Panc1 (cell line): ENCODE measurements at regions not wholly inside any gene's neighbourhood (a gene's known extent, or its start where the extent isn't known, plus 50 kb on each side); places are given as distances from the start of the nearest gene placed in this dataset.
"Not testable (repeated sequence)": the region's sequence is repeated elsewhere in the genome, so short reads cannot be mapped to it uniquely, and the experiment has no call there.

Experiments used
- ATAC-seq: fragments of 200-7000 bp; cut with Tn5 transposase; 2 replicates; pipeline ENCODE4 v1.9.1; 2020; ENCODE audit warnings: mild to moderate bottlenecking, moderate library complexity
- BruUV-seq: library from RNA; stranded (reverse); fragments of 400-500 nt; replicated peaks from 2 replicates; lab custom pipeline; 2021; lab: Mats Ljungman, UMichigan
- CTCF ChIA-PET: fragments of 300-600 bp; sonication (Branson Sonifier 250); formaldehyde crosslinking; loops from one replicate; lab custom pipeline; 2022; ENCODE audit warnings: antibody characterized with exemption; lab: Charles Lee
- POLR2A ChIA-PET: fragments of 300-600 bp; sonication (Branson Sonifier 250); formaldehyde crosslinking; loops from one replicate; lab custom pipeline; 2022; ENCODE audit warnings: antibody characterized with exemption; lab: Charles Lee
- DNase-seq: peaks from one replicate; pipeline ENCODE4 v3.0.0-alpha.2; 2010; ENCODE audit warnings: low read depth, low spot score
- H3K27ac ChIP-seq: 2 replicates; pipeline ENCODE4 v1.5.1; 2011; ENCODE audit warnings: mild to moderate bottlenecking, low read length, inconsistent platforms
- H3K27me3 ChIP-seq: fragments of 200-500 bp; sonication (Bioruptor generic); 2 replicates; pipeline ENCODE4 v1.6.0; 2014; ENCODE audit warnings: low read length, inconsistent platforms; ENCODE audit not compliant: control insufficient read depth, insufficient read depth
- H3K36me3 ChIP-seq: fragments of 200-500 bp; sonication (Bioruptor generic); 2 replicates; pipeline ENCODE4 v1.5.1; 2014; ENCODE audit warnings: inconsistent platforms, mild to moderate bottlenecking, low read length, moderate library complexity; ENCODE audit not compliant: control insufficient read depth, insufficient read depth
- H3K4me1 ChIP-seq: 2 replicates; pipeline ENCODE4 v1.5.1; 2011; ENCODE audit warnings: inconsistent platforms, mild to moderate bottlenecking, low read length, moderate library complexity; ENCODE audit not compliant: control insufficient read depth, insufficient read depth
- H3K4me3 ChIP-seq, 2 experiments: 2 replicates each; pipeline ENCODE4 v1.5.1; 2011 to 2012; ENCODE audit warnings: low read depth in 2 of 2, low read length in 2 of 2, mild to moderate bottlenecking in 2 of 2, inconsistent platforms in 1 of 2, moderate library complexity in 1 of 2
- H3K9me3 ChIP-seq: fragments of 200-500 bp; sonication (Bioruptor generic); 2 replicates; pipeline ENCODE4 v1.5.1; 2014; ENCODE audit warnings: low read depth, mild to moderate bottlenecking, inconsistent platforms, low read length, moderate library complexity; ENCODE audit not compliant: control insufficient read depth, insufficient read depth
- POLR2AphosphoS5 ChIP-seq: IDR thresholded peaks from 2 replicates; pipeline ENCODE4 v1.6.1; 2012; ENCODE audit warnings: mild to moderate bottlenecking, low read depth, low read length, moderate library complexity
- SIN3A ChIP-seq: IDR thresholded peaks from 2 replicates; pipeline ENCODE4 v1.6.1; 2012; ENCODE audit warnings: low read depth, mild to moderate bottlenecking, low read length, moderate library complexity, borderline replicate concordance; ENCODE audit not compliant: insufficient read depth
- TCF7L2 ChIP-seq: IDR thresholded peaks from 2 replicates; pipeline ENCODE4 v1.6.1; 2011; ENCODE audit warnings: mild to moderate bottlenecking, low read depth, low read length, inconsistent platforms
- in situ Hi-C: cut with HindIII; loops from 2 replicates; pipeline ENCODE4 v1.10.0; 2016; ENCODE audit warnings: low sequenced_read_pairs, low pct_unique_long_range_greater_than_20kb
- intact Hi-C: fragments of 100-400 bp; cut with micrococcal nuclease; formaldehyde crosslinking; loops from one replicate; pipeline ENCODE4 v1.10.0; 2022; ENCODE audit not compliant: unreplicated experiment
- TF ChIP-seq, protein P1 (sequence below): fragments of 450-650 bp; IDR thresholded peaks from 2 replicates; pipeline ENCODE4 v1.5.1; 2017; ENCODE audit warnings: mild to moderate bottlenecking
- TF ChIP-seq, protein P2 (sequence below), 2 experiments: IDR thresholded peaks; 2 replicates each; pipeline ENCODE4 v1.6.1; 2011 to 2012; ENCODE audit warnings: low read depth in 2 of 2, control low read depth in 1 of 2, low read length in 1 of 2, mild to moderate bottlenecking in 1 of 2, moderate library complexity in 1 of 2; ENCODE audit not compliant: insufficient read depth in 1 of 2

DNA sequence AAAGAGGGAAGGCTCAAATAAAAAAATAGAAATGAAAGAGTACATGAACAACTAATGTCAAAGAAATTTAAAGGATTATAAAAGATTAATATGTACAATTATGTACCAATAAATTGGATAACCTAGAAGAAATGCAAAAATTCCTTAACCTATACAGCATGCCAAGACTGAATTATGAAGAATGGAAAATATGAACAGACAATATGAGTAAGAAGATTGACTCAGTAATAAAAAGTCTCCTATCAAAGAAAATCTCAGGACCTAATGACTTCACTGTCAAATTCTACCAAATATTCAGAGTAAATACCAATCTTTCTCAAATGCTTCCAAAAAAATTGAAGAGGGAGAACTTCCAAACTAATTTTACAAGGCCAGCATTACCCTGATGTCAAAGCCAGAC, 120.2 kb upstream of the SPOPL start:
- H3K9me3 ChIP-seq: no peaks in the 10 kb centered on the region; the same call in 1 of the 2 replicates
- ATAC-seq (no peak), DNase-seq (no peak)
- in situ Hi-C loops (no loop called here), intact Hi-C loops (no loop called here)
- H3K4me3 ChIP-seq: no peak overlapping the region
- BruUV-seq: no TSS peak
- ChIA-PET POLR2A (no interaction called here), CTCF (no interaction called here)
- H3K36me3 ChIP-seq: no peaks in the 10 kb centered on the region
- no peaks in the 10 kb centered on the region for H3K27me3 ChIP-seq
- TF ChIP-seq TCF7L2: no peak
- no peak for TF ChIP-seq SIN3A
- TF ChIP-seq, protein P1, sequence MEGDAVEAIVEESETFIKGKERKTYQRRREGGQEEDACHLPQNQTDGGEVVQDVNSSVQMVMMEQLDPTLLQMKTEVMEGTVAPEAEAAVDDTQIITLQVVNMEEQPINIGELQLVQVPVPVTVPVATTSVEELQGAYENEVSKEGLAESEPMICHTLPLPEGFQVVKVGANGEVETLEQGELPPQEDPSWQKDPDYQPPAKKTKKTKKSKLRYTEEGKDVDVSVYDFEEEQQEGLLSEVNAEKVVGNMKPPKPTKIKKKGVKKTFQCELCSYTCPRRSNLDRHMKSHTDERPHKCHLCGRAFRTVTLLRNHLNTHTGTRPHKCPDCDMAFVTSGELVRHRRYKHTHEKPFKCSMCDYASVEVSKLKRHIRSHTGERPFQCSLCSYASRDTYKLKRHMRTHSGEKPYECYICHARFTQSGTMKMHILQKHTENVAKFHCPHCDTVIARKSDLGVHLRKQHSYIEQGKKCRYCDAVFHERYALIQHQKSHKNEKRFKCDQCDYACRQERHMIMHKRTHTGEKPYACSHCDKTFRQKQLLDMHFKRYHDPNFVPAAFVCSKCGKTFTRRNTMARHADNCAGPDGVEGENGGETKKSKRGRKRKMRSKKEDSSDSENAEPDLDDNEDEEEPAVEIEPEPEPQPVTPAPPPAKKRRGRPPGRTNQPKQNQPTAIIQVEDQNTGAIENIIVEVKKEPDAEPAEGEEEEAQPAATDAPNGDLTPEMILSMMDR: no peak
- TF ChIP-seq POLR2AphosphoS5: no peak
- TF ChIP-seq, protein P2, sequence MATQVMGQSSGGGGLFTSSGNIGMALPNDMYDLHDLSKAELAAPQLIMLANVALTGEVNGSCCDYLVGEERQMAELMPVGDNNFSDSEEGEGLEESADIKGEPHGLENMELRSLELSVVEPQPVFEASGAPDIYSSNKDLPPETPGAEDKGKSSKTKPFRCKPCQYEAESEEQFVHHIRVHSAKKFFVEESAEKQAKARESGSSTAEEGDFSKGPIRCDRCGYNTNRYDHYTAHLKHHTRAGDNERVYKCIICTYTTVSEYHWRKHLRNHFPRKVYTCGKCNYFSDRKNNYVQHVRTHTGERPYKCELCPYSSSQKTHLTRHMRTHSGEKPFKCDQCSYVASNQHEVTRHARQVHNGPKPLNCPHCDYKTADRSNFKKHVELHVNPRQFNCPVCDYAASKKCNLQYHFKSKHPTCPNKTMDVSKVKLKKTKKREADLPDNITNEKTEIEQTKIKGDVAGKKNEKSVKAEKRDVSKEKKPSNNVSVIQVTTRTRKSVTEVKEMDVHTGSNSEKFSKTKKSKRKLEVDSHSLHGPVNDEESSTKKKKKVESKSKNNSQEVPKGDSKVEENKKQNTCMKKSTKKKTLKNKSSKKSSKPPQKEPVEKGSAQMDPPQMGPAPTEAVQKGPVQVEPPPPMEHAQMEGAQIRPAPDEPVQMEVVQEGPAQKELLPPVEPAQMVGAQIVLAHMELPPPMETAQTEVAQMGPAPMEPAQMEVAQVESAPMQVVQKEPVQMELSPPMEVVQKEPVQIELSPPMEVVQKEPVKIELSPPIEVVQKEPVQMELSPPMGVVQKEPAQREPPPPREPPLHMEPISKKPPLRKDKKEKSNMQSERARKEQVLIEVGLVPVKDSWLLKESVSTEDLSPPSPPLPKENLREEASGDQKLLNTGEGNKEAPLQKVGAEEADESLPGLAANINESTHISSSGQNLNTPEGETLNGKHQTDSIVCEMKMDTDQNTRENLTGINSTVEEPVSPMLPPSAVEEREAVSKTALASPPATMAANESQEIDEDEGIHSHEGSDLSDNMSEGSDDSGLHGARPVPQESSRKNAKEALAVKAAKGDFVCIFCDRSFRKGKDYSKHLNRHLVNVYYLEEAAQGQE (IDR thresholded peaks at IDR 0.05; ENCODE audit: insufficient read depth in 1 of 2, low read depth in 2 of 2, low read length in 1 of 2): no peak
- no peaks in the 10 kb centered on the region for H3K4me1 ChIP-seq
- no peak overlapping the region for H3K27ac ChIP-seq

- no TSS peak for BruUV-seq
- Histone ChIP-seq H3K27ac (no peak overlapping the region), H3K36me3 (no peaks in the 10 kb centered on the region), H3K9me3 (no peaks in the 10 kb centered on the region; the same call in 1 of the 2 replicates), H3K4me3 (no peak overlapping the region), H3K27me3 (no peaks in the 10 kb centered on the region), H3K4me1 (no peaks in the 10 kb centered on the region)
- ChIA-PET POLR2A (no interaction called here), CTCF (no interaction called here)
- intact Hi-C loops (no loop called here), in situ Hi-C loops (no loop called here)
- DNase-seq (no peak), ATAC-seq (no peak)
- TF ChIP-seq SIN3A (no peak), POLR2AphosphoS5 (no peak), TCF7L2 (no peak)
- TF ChIP-seq, protein P2 (IDR thresholded peaks at IDR 0.05; ENCODE audit: insufficient read depth in 1 of 2, low read depth in 2 of 2, low read length in 1 of 2): no peak
- TF ChIP-seq, protein P1: no peak
Observed at GRCh38 chr2:138382672-138383071, 118.9 kb upstream of the SPOPL start.

DNA sequence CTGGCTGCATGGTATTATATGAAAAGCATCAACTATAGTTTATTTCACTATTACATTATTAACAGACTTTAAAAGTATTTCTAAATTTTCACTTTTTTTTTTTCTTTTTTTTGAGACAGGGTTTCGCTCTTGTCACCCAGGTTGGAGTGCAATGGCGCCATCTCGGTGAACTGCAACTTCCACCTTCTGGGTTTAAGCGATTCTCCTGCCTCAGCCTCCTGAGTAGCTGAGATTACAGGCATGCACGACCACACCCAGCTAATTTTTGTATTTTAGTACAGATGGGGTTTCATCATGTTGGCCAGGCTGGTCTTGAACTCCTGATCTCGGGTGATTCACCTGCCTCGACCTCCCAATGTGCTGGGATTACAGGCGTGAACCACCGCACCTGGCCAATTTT, 115.4 kb upstream of the SPOPL start:
- DNase-seq, H3K27ac ChIP-seq, in situ Hi-C loops, H3K9me3 ChIP-seq, BruUV-seq, ATAC-seq, H3K4me1 ChIP-seq, H3K4me3 ChIP-seq, H3K36me3 ChIP-seq, intact Hi-C loops, CTCF ChIA-PET, POLR2A ChIA-PET, H3K27me3 ChIP-seq: not testable (repeated sequence)
